K562 (cell line): ENCODE measurements at regions not wholly inside any gene's neighbourhood (a gene's known extent, or its start where the extent isn't known, plus 50 kb on each side); places are given as distances from the start of the nearest gene placed in this dataset.

Experiments
- ATAC-seq: fragments of 200-7000 bp; cut with Tn5 transposase; 3 replicates; pipeline ENCODE4 v1.9.1; 2020; ENCODE audit warnings: moderate library complexity
- BruUV-seq: library from RNA; stranded (reverse); fragments of 400-500 nt; replicated peaks from 2 replicates; lab custom pipeline; 2021; lab: Mats Ljungman, UMichigan
- CTCF ChIA-PET: fragments of 300-600 bp; formaldehyde crosslinking; extraction: SDS; loops from one replicate; lab custom pipeline; 2021; ENCODE audit warnings: low intra/inter-chr PET ratio; lab: Yijun Ruan, JAX
- POLR2A ChIA-PET: fragments of 300-600, 350-650 bp; sonication (Branson Sonifier 250); formaldehyde crosslinking; extraction: SDS; loops from one replicate; lab custom pipeline; 2021; ENCODE audit warnings: antibody characterized with exemption, inconsistent platforms; lab: Yijun Ruan, JAX
- DNase-seq, 4 experiments: peaks; one replicate each; pipeline versions ENCODE4 v3.0.0 to v3.0.0-alpha.2; 2011 to 2018; ENCODE audit warnings: low spot score in 3 of 4, mixed read lengths in 3 of 4; ENCODE audit errors: extremely low read depth in 1 of 4
- FAIRE-seq: peaks from 2 replicates; lab custom pipeline; 2011; peaks lifted over from hg19 to GRCh38; lab: Jason Lieb, UNC
- H2AFZ ChIP-seq: 2 replicates; pipeline ENCODE4 v1.6.0; 2011; ENCODE audit warnings: low read depth, low read length, control low read depth, inconsistent platforms
- H3K27ac ChIP-seq: fragments of 200-600 bp; 3 replicates; pipeline ENCODE4 v1.8.0; 2011; ENCODE audit warnings: low read depth, mild to moderate bottlenecking, control low read depth, inconsistent platforms, low read length, moderate library complexity, mixed read lengths; ENCODE audit errors: extremely low read depth
- H3K27me3 ChIP-seq, 2 experiments: fragments of 300-600 bp in 1 of 2; 2 replicates in 1 of 2; 3 replicates in 1 of 2; pipeline versions ENCODE4 v1.6.0 to v1.8.0; 2011; ENCODE audit warnings: inconsistent platforms in 2 of 2, low read length in 2 of 2, mild to moderate bottlenecking in 1 of 2, mixed read lengths in 1 of 2, moderate library complexity in 1 of 2; ENCODE audit not compliant: control insufficient read depth in 2 of 2, insufficient read depth in 2 of 2
- H3K36me3 ChIP-seq: fragments of 300-600 bp; 3 replicates; pipeline ENCODE4 v1.8.0; 2011; ENCODE audit warnings: mild to moderate bottlenecking, low read length, inconsistent platforms; ENCODE audit not compliant: control insufficient read depth, insufficient read depth
- H3K4me1 ChIP-seq, 2 experiments: fragments of 200-600 bp in 1 of 2; replicated peaks in 1 of 2; 2 replicates in 1 of 2; 3 replicates in 1 of 2; pipeline versions ENCODE4 v1.5.1 to v1.8.0; 2011; ENCODE audit warnings: inconsistent platforms in 2 of 2, low read length in 2 of 2, mild to moderate bottlenecking in 1 of 2, mixed read lengths in 1 of 2, moderate library complexity in 1 of 2; ENCODE audit not compliant: control insufficient read depth in 2 of 2, insufficient read depth in 2 of 2
- H3K4me2 ChIP-seq: 2 replicates; pipeline ENCODE4 v1.6.1; 2011; ENCODE audit warnings: low read length, control low read depth, inconsistent platforms, mixed read lengths; ENCODE audit not compliant: insufficient read depth
- H3K4me3 ChIP-seq: fragments of 200-600 bp; sonication (generic), shearing (Covaris generic); 2 replicates; pipeline ENCODE4 v1.5.1; 2016; ENCODE audit warnings: control low read depth, inconsistent platforms
- H3K79me2 ChIP-seq: fragments of 200-600 bp; 3 replicates; pipeline ENCODE4 v1.8.0; 2011; ENCODE audit warnings: low read length, inconsistent platforms; ENCODE audit not compliant: control insufficient read depth, insufficient read depth
- H3K9ac ChIP-seq, 2 experiments: 2 replicates each; pipeline versions ENCODE4 v1.6.0 to v1.6.1; 2011; ENCODE audit warnings: low read depth in 2 of 2, low read length in 2 of 2, control low read depth in 1 of 2, inconsistent platforms in 1 of 2, mild to moderate bottlenecking in 1 of 2, mixed read lengths in 1 of 2; ENCODE audit not compliant: insufficient read depth in 1 of 2
- H3K9me1 ChIP-seq: one replicate; pipeline ENCODE4 v1.6.0; 2011; ENCODE audit warnings: inconsistent platforms, mild to moderate bottlenecking, low read length, moderate library complexity; ENCODE audit not compliant: control insufficient read depth, insufficient read depth
- H3K9me3 ChIP-seq: replicated peaks from 2 replicates; pipeline ENCODE4 v1.5.1; 2011; ENCODE audit warnings: low read depth, low read length, inconsistent platforms; ENCODE audit not compliant: control insufficient read depth, insufficient read depth
- H4K20me1 ChIP-seq: replicated peaks from 2 replicates; pipeline ENCODE4 v1.6.1; 2011; ENCODE audit warnings: low read length, inconsistent platforms, mixed read lengths; ENCODE audit not compliant: control insufficient read depth, insufficient read depth
- ARID1B ChIP-seq: fragments of 450-650 bp; IDR thresholded peaks from 2 replicates; pipeline ENCODE4 v1.6.1; 2016; ENCODE audit warnings: antibody characterized with exemption, mild to moderate bottlenecking, inconsistent platforms
- ATF2 ChIP-seq: sonication (generic); formaldehyde crosslinking; IDR thresholded peaks from 2 replicates; pipeline ENCODE4 v1.8.1; 2022; ENCODE audit warnings: missing genetic modification reagents
- NR2C1 ChIP-seq, 2 experiments: fragments of 450-650 bp; IDR thresholded peaks; 2 replicates each; pipeline ENCODE4 v1.6.1; 2017; ENCODE audit warnings: mild to moderate bottlenecking in 2 of 2, antibody characterized with exemption in 1 of 2, inconsistent platforms in 1 of 2, missing compliant biosample characterization in 1 of 2, missing genetic modification characterization in 1 of 2
- PRPF4 ChIP-seq: fragments of 200-400 bp; formaldehyde crosslinking; IDR thresholded peaks from one replicate; pipeline ENCODE4 v1.6.1; 2017; ENCODE audit warnings: low read length, low read depth, mild to moderate bottlenecking; ENCODE audit not compliant: insufficient read depth, poor library complexity, severe bottlenecking
- ZKSCAN1 ChIP-seq: fragments of 150-350 bp; IDR thresholded peaks from 2 replicates; pipeline ENCODE4 v1.6.1; 2016; ENCODE audit warnings: low read depth, low read length
- ZNF354B ChIP-seq: fragments of 250-450 bp; sonication (Bioruptor Pico); IDR thresholded peaks from 2 replicates; pipeline ENCODE4 v1.4.0; 2020
- WGBS: fragments of 100-300 bp; shearing (Covaris generic); methylation state at CpG from one replicate; pipeline ENCODE4 v1.1.6; 2016; ENCODE audit warnings: low coverage, mixed read lengths; ENCODE audit not compliant: insufficient coverage; ENCODE audit errors: missing lambda C conversion rate; 5-methylcytosine and 5-hydroxymethylcytosine counted together
- in situ Hi-C: fragments of 300-500 bp; cut with MboI; formaldehyde crosslinking; loops from 4 replicates; pipeline ENCODE4 v1.15.0; 2018; ENCODE audit warnings: inconsistent platforms, mixed read lengths
- intact Hi-C: fragments of 100-400 bp; cut with micrococcal nuclease; formaldehyde crosslinking; loops from 2 replicates; pipeline ENCODE4 v1.14.2; 2022

GRCh38 chr18:49691177-49691608 is 122.1 kb downstream of the ACAA2 start:
- Histone ChIP-seq H3K4me1 (no peaks in the 10 kb centered on the region; a peak in 2 of 5 replicates), H2AFZ (no peak overlapping the region), H3K27me3 (peaks cover 0 to 8% of the 10 kb centered on the region in 2 experiments; a peak in 3 of 5 replicates), H3K9me1 (no peaks in the 10 kb centered on the region), H3K27ac (no peak overlapping the region), H3K36me3 (no peaks in the 10 kb centered on the region)
- ChIA-PET CTCF (no interaction called here), POLR2A (no interaction called here)
- FAIRE-seq, result no peak
- BruUV-seq, result no TSS peak
- TF ChIP-seq ARID1B (no peak), PRPF4 (no peak), ZNF354B (CRISPR knock-in tag) (no peak), ATF2 (no peak), ZKSCAN1 (no peak), NR2C1 (IDR thresholded peaks at IDR 0.05) (no peak), NR2C1 (tag; IDR thresholded peaks at IDR 0.05) (no peak)
- TF ChIP-seq, all 486 proteins: peak for 0
- ATAC-seq, result no peak
- no peak overlapping the region for H3K4me2 ChIP-seq
- no peak overlapping the region for H3K9ac ChIP-seq
- WGBS, result 0% methylated on average over 2 of the region's 2 CpGs
- intact Hi-C loops, result no loop called here
- H4K20me1 ChIP-seq, result no peaks in the 10 kb centered on the region
- no peaks in the 10 kb centered on the region for H3K9me3 ChIP-seq
- DNase-seq, result no peak
- in situ Hi-C loops, result no loop called here
- H3K4me3 ChIP-seq, result no peak overlapping the region
- no peaks in the 10 kb centered on the region for H3K79me2 ChIP-seq
